ENCODE measurements at regions not wholly inside any gene's neighbourhood (a gene's known extent, or its start where the extent isn't known, plus 50 kb on each side); places are given as distances from the start of the nearest gene placed in this dataset.

- H3K23ac ChIP-seq (ENCODE audit: low read length in 2 of 2): no peak overlapping the region
- peaks cover 7% of the 10 kb centered on the region for H3K9me3 ChIP-seq (ENCODE audit: control insufficient read depth, low read length)
- no peak overlapping the region for H3K18ac ChIP-seq (ENCODE audit: low read depth in 1 of 2, low read length in 2 of 2)
- DNase-seq: no peak
- no peaks in the 10 kb centered on the region for H3K79me1 ChIP-seq (replicated peaks; ENCODE audit: low read length, poor library complexity, severe bottlenecking)
- H4K8ac ChIP-seq (ENCODE audit: low read length): no peak overlapping the region
- 100% methylated on average over 1 of the region's 1 CpG for WGBS
- no peak overlapping the region for H2BK5ac ChIP-seq (ENCODE audit: low read depth, low read length, poor library complexity, severe bottlenecking)
- no peak overlapping the region for H3K4ac ChIP-seq (ENCODE audit: low read depth in 1 of 2, low read length in 2 of 2)
- no peak overlapping the region for H3K9ac ChIP-seq (ENCODE audit: low read length)
- no peak overlapping the region for H3K4me2 ChIP-seq (ENCODE audit: low read length, poor library complexity, severe bottlenecking)
- H3K27me3 ChIP-seq (ENCODE audit: control insufficient read depth in 1 of 2, insufficient read depth in 1 of 2, low read length in 2 of 2): no peaks in the 10 kb centered on the region
- H3K4me1 ChIP-seq (ENCODE audit: control insufficient read depth, insufficient read depth, low read depth, low read length): no peaks in the 10 kb centered on the region
- H3K36me3 ChIP-seq (ENCODE audit: control insufficient read depth in 1 of 2, insufficient read depth in 2 of 2, low read depth in 1 of 2, low read length in 2 of 2): no peaks in the 10 kb centered on the region
- no peak overlapping the region for H2AFZ ChIP-seq (ENCODE audit: low read depth, low read length)
- no peak overlapping the region for H3K27ac ChIP-seq (ENCODE audit: low read length, poor library complexity, severe bottlenecking)
- H3K14ac ChIP-seq (ENCODE audit: low read length in 2 of 2): no peak overlapping the region
- no peak overlapping the region for H2BK120ac ChIP-seq (ENCODE audit: low read depth, low read length)
- no peak overlapping the region for H4K91ac ChIP-seq (ENCODE audit: low read length)
- no peak overlapping the region for H3K4me3 ChIP-seq (ENCODE audit: insufficient read depth in 1 of 2, low read depth in 1 of 2, low read length in 2 of 2)
- no peak overlapping the region for H2BK15ac ChIP-seq (ENCODE audit: low read depth, poor library complexity, severe bottlenecking)
- no peak overlapping the region for H2AK5ac ChIP-seq (ENCODE audit: low read length, severe bottlenecking)
- no peak overlapping the region for H2BK12ac ChIP-seq (ENCODE audit: low read length in 2 of 2)
Observed at GRCh38 chr5:166091931-166092330, 2199.5 kb upstream of the WWC1 start.

- Histone ChIP-seq H2BK15ac (ENCODE audit: low read depth, poor library complexity, severe bottlenecking) (no peak overlapping the region), H2BK120ac (ENCODE audit: low read depth, low read length) (no peak overlapping the region), H3K4me2 (ENCODE audit: low read length, poor library complexity, severe bottlenecking) (no peak overlapping the region), H2BK12ac (ENCODE audit: low read length in 2 of 2) (no peak overlapping the region), H4K8ac (ENCODE audit: low read length) (no peak overlapping the region), H3K27me3 (ENCODE audit: control insufficient read depth in 1 of 2, insufficient read depth in 1 of 2, low read length in 2 of 2) (no peaks in the 10 kb centered on the region), H2AK5ac (ENCODE audit: low read length, severe bottlenecking) (no peak overlapping the region), H2AFZ (ENCODE audit: low read depth, low read length) (no peak overlapping the region), H3K14ac (ENCODE audit: low read length in 2 of 2) (no peak overlapping the region), H3K27ac (ENCODE audit: low read length, poor library complexity, severe bottlenecking) (no peak overlapping the region), H3K9ac (ENCODE audit: low read length) (no peak overlapping the region), H3K4ac (ENCODE audit: low read depth in 1 of 2, low read length in 2 of 2) (no peak overlapping the region), H3K9me3 (ENCODE audit: control insufficient read depth, low read length) (peaks cover 4% of the 10 kb centered on the region), H3K79me1 (replicated peaks; ENCODE audit: low read length, poor library complexity, severe bottlenecking) (no peaks in the 10 kb centered on the region), H3K23ac (ENCODE audit: low read length in 2 of 2) (no peak overlapping the region), H2BK5ac (ENCODE audit: low read depth, low read length, poor library complexity, severe bottlenecking) (no peak overlapping the region), H4K91ac (ENCODE audit: low read length) (no peak overlapping the region), H3K4me1 (ENCODE audit: control insufficient read depth, insufficient read depth, low read depth, low read length) (no peaks in the 10 kb centered on the region), H3K18ac (ENCODE audit: low read depth in 1 of 2, low read length in 2 of 2) (no peak overlapping the region), H3K36me3 (ENCODE audit: control insufficient read depth in 1 of 2, insufficient read depth in 2 of 2, low read depth in 1 of 2, low read length in 2 of 2) (no peaks in the 10 kb centered on the region), H3K4me3 (ENCODE audit: insufficient read depth in 1 of 2, low read depth in 1 of 2, low read length in 2 of 2) (no peak overlapping the region)
- WGBS: 71% methylated on average over 4 of the region's 4 CpGs
- no peak for DNase-seq
Observed at GRCh38 chr5:166093312-166093711, 2198.1 kb upstream of the WWC1 start.

DNA sequence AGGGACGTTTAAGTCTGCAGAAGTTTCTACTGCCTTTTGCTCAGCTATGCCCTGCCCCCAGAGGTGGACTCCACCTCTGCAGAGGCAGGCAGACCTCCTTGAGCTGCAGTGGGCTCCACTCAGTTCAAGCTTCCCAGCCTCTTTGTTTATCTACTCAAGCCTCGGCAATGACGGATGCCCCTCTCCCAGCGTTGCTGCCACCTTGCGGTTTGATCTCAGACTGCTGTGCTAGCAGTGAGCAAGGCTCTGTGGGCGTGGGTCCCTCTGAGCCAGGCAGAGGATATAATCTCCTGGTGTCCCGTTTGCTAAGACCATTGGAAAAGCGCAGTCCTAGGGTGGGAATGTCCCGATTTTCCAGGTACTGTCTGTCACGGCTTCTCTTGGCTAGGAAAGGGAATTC is 2188.5 kb upstream of the WWC1 start:
- no peak overlapping the region for H4K91ac ChIP-seq (ENCODE audit: low read length)
- no peak overlapping the region for H2BK15ac ChIP-seq (ENCODE audit: low read depth, poor library complexity, severe bottlenecking)
- no peak overlapping the region for H3K14ac ChIP-seq (ENCODE audit: low read length in 2 of 2)
- H3K36me3 ChIP-seq (ENCODE audit: control insufficient read depth in 1 of 2, insufficient read depth in 2 of 2, low read depth in 1 of 2, low read length in 2 of 2): no peaks in the 10 kb centered on the region
- no peaks in the 10 kb centered on the region for H3K79me1 ChIP-seq (replicated peaks; ENCODE audit: low read length, poor library complexity, severe bottlenecking)
- H3K9ac ChIP-seq (ENCODE audit: low read length): no peak overlapping the region
- no peak overlapping the region for H3K4me3 ChIP-seq (ENCODE audit: insufficient read depth in 1 of 2, low read depth in 1 of 2, low read length in 2 of 2)
- H2AFZ ChIP-seq (ENCODE audit: low read depth, low read length): no peak overlapping the region
- DNase-seq: no peak
- H2AK5ac ChIP-seq (ENCODE audit: low read length, severe bottlenecking): no peak overlapping the region
- no peaks in the 10 kb centered on the region for H3K27me3 ChIP-seq (ENCODE audit: control insufficient read depth in 1 of 2, insufficient read depth in 1 of 2, low read length in 2 of 2)
- no peak overlapping the region for H4K8ac ChIP-seq (ENCODE audit: low read length)
- H3K23ac ChIP-seq (ENCODE audit: low read length in 2 of 2): no peak overlapping the region
- H3K4me2 ChIP-seq (ENCODE audit: low read length, poor library complexity, severe bottlenecking): no peak overlapping the region
- no peaks in the 10 kb centered on the region for H3K4me1 ChIP-seq (ENCODE audit: control insufficient read depth, insufficient read depth, low read depth, low read length)
- no peak overlapping the region for H3K27ac ChIP-seq (ENCODE audit: low read length, poor library complexity, severe bottlenecking)
- no peak overlapping the region for H2BK12ac ChIP-seq (ENCODE audit: low read length in 2 of 2)
- no peak overlapping the region for H2BK5ac ChIP-seq (ENCODE audit: low read depth, low read length, poor library complexity, severe bottlenecking)
- peaks cover 13% of the 10 kb centered on the region for H3K9me3 ChIP-seq (ENCODE audit: control insufficient read depth, low read length)
- no peak overlapping the region for H2BK120ac ChIP-seq (ENCODE audit: low read depth, low read length)
- H3K18ac ChIP-seq (ENCODE audit: low read depth in 1 of 2, low read length in 2 of 2): no peak overlapping the region
- H3K4ac ChIP-seq (ENCODE audit: low read depth in 1 of 2, low read length in 2 of 2): no peak overlapping the region
- 87% methylated on average over 10 of the region's 10 CpGs for WGBS

- Histone ChIP-seq H3K79me1 (replicated peaks; ENCODE audit: low read length, poor library complexity, severe bottlenecking) (no peaks in the 10 kb centered on the region), H2AFZ (ENCODE audit: low read depth, low read length) (no peak overlapping the region), H2BK15ac (ENCODE audit: low read depth, poor library complexity, severe bottlenecking) (no peak overlapping the region), H2AK5ac (ENCODE audit: low read length, severe bottlenecking) (no peak overlapping the region), H3K4me2 (ENCODE audit: low read length, poor library complexity, severe bottlenecking) (no peak overlapping the region), H4K8ac (ENCODE audit: low read length) (no peak overlapping the region), H3K9me3 (ENCODE audit: control insufficient read depth, low read length) (peaks cover 8% of the 10 kb centered on the region), H3K4ac (ENCODE audit: low read depth in 1 of 2, low read length in 2 of 2) (no peak overlapping the region), H2BK12ac (ENCODE audit: low read length in 2 of 2) (no peak overlapping the region), H3K23ac (ENCODE audit: low read length in 2 of 2) (no peak overlapping the region), H2BK120ac (ENCODE audit: low read depth, low read length) (no peak overlapping the region), H2BK5ac (ENCODE audit: low read depth, low read length, poor library complexity, severe bottlenecking) (no peak overlapping the region), H3K27me3 (ENCODE audit: control insufficient read depth in 1 of 2, insufficient read depth in 1 of 2, low read length in 2 of 2) (no peaks in the 10 kb centered on the region), H3K27ac (ENCODE audit: low read length, poor library complexity, severe bottlenecking) (no peak overlapping the region), H3K4me1 (ENCODE audit: control insufficient read depth, insufficient read depth, low read depth, low read length) (no peaks in the 10 kb centered on the region), H3K18ac (ENCODE audit: low read depth in 1 of 2, low read length in 2 of 2) (no peak overlapping the region), H3K14ac (ENCODE audit: low read length in 2 of 2) (no peak overlapping the region), H4K91ac (ENCODE audit: low read length) (no peak overlapping the region), H3K36me3 (ENCODE audit: control insufficient read depth in 1 of 2, insufficient read depth in 2 of 2, low read depth in 1 of 2, low read length in 2 of 2) (no peaks in the 10 kb centered on the region), H3K9ac (ENCODE audit: low read length) (no peak overlapping the region), H3K4me3 (ENCODE audit: insufficient read depth in 1 of 2, low read depth in 1 of 2, low read length in 2 of 2) (no peak overlapping the region)
- 31% methylated on average over 1 of the region's 3 CpGs for WGBS
- DNase-seq: no peak
Observed at GRCh38 chr5:166111021-166111420, 2180.4 kb upstream of the WWC1 start.
